Spleen (tissue), 7 donors: ENCODE measurements at regions not wholly inside any gene's neighbourhood (a gene's known extent, or its start where the extent isn't known, plus 50 kb on each side); places are given as distances from the start of the nearest gene placed in this dataset.

Experiments
- CTCF ChIP-seq, 11 experiments: fragments of 200-600 bp in 7 of 11; fragments of 450-650 bp in 4 of 11; sonication (generic) in 4 of 11; IDR thresholded peaks in 8 of 11; conservative IDR thresholded peaks in 3 of 11; 1 replicate in 7 of 11; 2 replicates in 4 of 11; pipeline versions ENCODE4 v1.4.0 to v1.8.0; 2016 to 2021; ENCODE audit warnings: antibody characterized with exemption in 11 of 11, inconsistent platforms in 4 of 11, mild to moderate bottlenecking in 1 of 11
- POLR2A ChIP-seq, 3 donors: fragments of 450-650 bp; IDR thresholded peaks; one replicate each; pipeline ENCODE4 v1.5.1; 2017; ENCODE audit warnings: antibody characterized with exemption in 3 of 3, mild to moderate bottlenecking in 1 of 3
- POLR2AphosphoS5 ChIP-seq, 3 donors: sonication (generic); formaldehyde crosslinking; IDR thresholded peaks; one replicate each; pipeline ENCODE4 v1.5.1; 2017; ENCODE audit warnings: antibody characterized with exemption in 3 of 3
- donor health status: DM: no; HTN: no; CAD: no; lungs with moderate emphysema.
- donor health status: DM: no; HTN: no; CAD: no.
- donor health status: DM: no; HTN: no; CAD: no.

GRCh38 chr4:164313853-164314252 lies 440.1 kb upstream of the SMIM31 start:
- TF ChIP-seq POLR2AphosphoS5 (IDR thresholded peaks at IDR 0.05) (no peak), POLR2A (IDR thresholded peaks at IDR 0.05) (no peak), CTCF (IDR thresholded peaks at IDR 0.05 in 8 of 11, conservative IDR thresholded peaks at IDR 0.05 in 3 of 11) (no peak)
